A673 (cell line): ENCODE measurements at regions not wholly inside any gene's neighbourhood (a gene's known extent, or its start where the extent isn't known, plus 50 kb on each side); places are given as distances from the start of the nearest gene placed in this dataset.

ENCODE experiments used
- EZH2 ChIP-seq: fragments of 200-600 bp; sonication (generic); IDR thresholded peaks from 2 replicates; pipeline ENCODE4 v1.6.1; 2017; ENCODE audit warnings: borderline replicate concordance, low read depth, mild to moderate bottlenecking, mixed read lengths, antibody characterized with exemption, low read length; ENCODE audit not compliant: poor library complexity, severe bottlenecking
- TF ChIP-seq, protein P1 (sequence below): fragments of 300-800, 200-600 bp; sonication (generic); conservative IDR thresholded peaks from 2 replicates; pipeline ENCODE4 v1.5.1; 2017; ENCODE audit warnings: low read depth, mild to moderate bottlenecking, antibody characterized with exemption, low read length, moderate library complexity, mixed read lengths

DNA sequence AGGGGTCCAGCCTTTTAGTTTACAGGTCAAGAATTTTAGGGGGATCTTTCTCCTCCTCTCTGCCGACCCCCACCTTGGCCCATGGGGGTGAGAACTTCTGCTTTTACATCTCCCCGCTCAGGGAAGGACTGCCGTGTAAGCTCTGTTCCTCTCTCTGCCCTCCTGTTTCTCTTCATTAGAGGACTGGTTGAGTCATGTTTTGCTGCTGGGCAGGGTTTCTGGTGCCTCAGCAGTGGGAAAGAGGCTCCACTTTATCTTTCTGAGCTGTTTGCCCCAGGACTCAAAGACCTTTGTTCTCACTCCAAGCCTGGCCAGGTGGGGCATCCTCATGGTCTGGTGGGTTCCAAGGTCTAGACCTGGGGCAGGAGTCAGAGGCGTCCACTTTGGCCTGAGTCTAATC, 93.0 kb downstream of the UTP18 start:
- TF ChIP-seq, protein P1, sequence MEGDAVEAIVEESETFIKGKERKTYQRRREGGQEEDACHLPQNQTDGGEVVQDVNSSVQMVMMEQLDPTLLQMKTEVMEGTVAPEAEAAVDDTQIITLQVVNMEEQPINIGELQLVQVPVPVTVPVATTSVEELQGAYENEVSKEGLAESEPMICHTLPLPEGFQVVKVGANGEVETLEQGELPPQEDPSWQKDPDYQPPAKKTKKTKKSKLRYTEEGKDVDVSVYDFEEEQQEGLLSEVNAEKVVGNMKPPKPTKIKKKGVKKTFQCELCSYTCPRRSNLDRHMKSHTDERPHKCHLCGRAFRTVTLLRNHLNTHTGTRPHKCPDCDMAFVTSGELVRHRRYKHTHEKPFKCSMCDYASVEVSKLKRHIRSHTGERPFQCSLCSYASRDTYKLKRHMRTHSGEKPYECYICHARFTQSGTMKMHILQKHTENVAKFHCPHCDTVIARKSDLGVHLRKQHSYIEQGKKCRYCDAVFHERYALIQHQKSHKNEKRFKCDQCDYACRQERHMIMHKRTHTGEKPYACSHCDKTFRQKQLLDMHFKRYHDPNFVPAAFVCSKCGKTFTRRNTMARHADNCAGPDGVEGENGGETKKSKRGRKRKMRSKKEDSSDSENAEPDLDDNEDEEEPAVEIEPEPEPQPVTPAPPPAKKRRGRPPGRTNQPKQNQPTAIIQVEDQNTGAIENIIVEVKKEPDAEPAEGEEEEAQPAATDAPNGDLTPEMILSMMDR: no peak
- TF ChIP-seq EZH2: no peak
